Neural progenitor cell (in vitro differentiated cells): ENCODE measurements at regions not wholly inside any gene's neighbourhood (a gene's known extent, or its start where the extent isn't known, plus 50 kb on each side); places are given as distances from the start of the nearest gene placed in this dataset.

ENCODE experiments used
- EZH2 ChIP-seq: fragments of 200-600 bp; sonication (generic); IDR thresholded peaks from 2 replicates; pipeline ENCODE4 v1.6.1; 2017; ENCODE audit warnings: antibody characterized with exemption, mild to moderate bottlenecking, moderate library complexity
- TF ChIP-seq, protein P1 (sequence below): fragments of 200-600 bp; sonication (generic); IDR thresholded peaks from 2 replicates; pipeline ENCODE4 v1.5.1; 2017; ENCODE audit warnings: antibody characterized with exemption, mild to moderate bottlenecking

DNA sequence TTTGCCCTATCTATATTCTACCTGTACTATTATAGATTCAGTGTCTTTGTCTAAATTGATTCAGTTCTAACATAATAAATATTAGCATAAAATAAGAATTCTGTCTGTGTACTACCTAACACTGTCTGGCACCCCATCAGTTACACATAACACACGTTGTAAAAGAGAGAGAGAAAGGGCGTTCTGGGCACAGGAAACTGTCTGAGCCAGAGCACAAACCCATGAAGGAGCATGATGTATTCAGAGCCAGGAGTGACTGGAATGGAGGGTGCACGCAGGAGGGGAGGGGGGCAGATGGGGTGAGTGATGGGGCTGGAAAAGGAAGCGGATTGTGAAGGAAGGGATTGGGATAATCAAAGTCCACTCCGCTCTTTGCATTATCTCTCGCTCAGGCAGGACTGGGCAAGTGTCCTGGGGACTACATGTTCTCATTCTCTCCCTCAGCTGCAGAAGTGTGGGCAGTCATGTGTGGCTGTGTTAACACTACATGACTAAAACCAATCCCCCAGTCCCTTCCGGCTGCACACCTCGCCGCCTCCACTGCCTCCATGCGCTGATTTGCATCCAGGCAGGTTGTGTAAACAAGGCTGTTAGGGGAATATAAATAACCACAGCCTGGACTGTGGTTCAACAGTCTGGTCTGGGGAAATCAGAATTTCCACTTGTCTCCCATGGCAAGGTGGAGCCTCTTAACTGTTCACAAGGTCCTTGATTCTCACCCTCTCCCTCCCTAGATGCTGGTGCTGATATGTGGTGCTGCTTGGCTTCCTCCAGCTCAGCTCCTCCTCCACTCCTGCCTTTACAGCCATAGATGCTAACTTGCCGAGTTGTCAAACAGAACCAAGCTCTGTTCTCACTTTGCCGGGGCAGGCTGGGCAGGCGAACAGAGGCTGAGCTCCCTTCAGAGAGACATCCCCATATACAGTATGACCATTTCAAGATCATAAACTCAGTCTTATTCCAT is 367.5 kb upstream of the BRINP1 start:
- TF ChIP-seq, protein P1, sequence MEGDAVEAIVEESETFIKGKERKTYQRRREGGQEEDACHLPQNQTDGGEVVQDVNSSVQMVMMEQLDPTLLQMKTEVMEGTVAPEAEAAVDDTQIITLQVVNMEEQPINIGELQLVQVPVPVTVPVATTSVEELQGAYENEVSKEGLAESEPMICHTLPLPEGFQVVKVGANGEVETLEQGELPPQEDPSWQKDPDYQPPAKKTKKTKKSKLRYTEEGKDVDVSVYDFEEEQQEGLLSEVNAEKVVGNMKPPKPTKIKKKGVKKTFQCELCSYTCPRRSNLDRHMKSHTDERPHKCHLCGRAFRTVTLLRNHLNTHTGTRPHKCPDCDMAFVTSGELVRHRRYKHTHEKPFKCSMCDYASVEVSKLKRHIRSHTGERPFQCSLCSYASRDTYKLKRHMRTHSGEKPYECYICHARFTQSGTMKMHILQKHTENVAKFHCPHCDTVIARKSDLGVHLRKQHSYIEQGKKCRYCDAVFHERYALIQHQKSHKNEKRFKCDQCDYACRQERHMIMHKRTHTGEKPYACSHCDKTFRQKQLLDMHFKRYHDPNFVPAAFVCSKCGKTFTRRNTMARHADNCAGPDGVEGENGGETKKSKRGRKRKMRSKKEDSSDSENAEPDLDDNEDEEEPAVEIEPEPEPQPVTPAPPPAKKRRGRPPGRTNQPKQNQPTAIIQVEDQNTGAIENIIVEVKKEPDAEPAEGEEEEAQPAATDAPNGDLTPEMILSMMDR: no peak
- no peak for TF ChIP-seq EZH2
